Heart left ventricle (tissue), 16 donors: ENCODE measurements at regions not wholly inside any gene's neighbourhood (a gene's known extent, or its start where the extent isn't known, plus 50 kb on each side); places are given as distances from the start of the nearest gene placed in this dataset.

ENCODE experiments used
- ATAC-seq, 4 donors: fragments of 200-7000 bp; cut with Tn5 transposase; one replicate each; pipeline ENCODE4 v1.9.1; 2020 to 2022; ENCODE audit warnings: moderate library complexity in 4 of 4, mild to moderate bottlenecking in 3 of 4, moderate number of reproducible peaks in 1 of 4
- DNase-seq, 5 donors: peaks; one replicate each; pipeline ENCODE4 v3.0.0-alpha.2; 2020
- H3K27ac ChIP-seq, 12 donors: fragments of 200-600 bp; sonication (generic) in 4 of 12; one replicate each; pipeline versions ENCODE4 v1.5.0 to v1.8.0; 2016 to 2022; ENCODE audit warnings: mild to moderate bottlenecking in 2 of 12
- H3K27me3 ChIP-seq, 9 donors: fragments of 200-600 bp; sonication (generic) in 2 of 9; one replicate each; pipeline versions ENCODE4 v1.5.1 to v1.8.0; 2016 to 2022; ENCODE audit warnings: mild to moderate bottlenecking in 3 of 9
- H3K36me3 ChIP-seq, 9 donors: fragments of 200-600 bp; sonication (generic) in 2 of 9; one replicate each; pipeline versions ENCODE4 v1.5.0 to v1.8.0; 2018 to 2022; ENCODE audit warnings: mild to moderate bottlenecking in 2 of 9
- H3K4me1 ChIP-seq, 12 donors: fragments of 200-600 bp; sonication (generic) in 4 of 12; one replicate each; pipeline versions ENCODE4 v1.5.0 to v1.8.0; 2016 to 2022; ENCODE audit warnings: mild to moderate bottlenecking in 3 of 12
- H3K4me3 ChIP-seq, 12 donors: fragments of 200-600 bp; sonication (generic) in 4 of 12; one replicate each; pipeline versions ENCODE4 v1.5.0 to v1.8.0; 2017 to 2022; ENCODE audit warnings: mild to moderate bottlenecking in 9 of 12, moderate library complexity in 4 of 12
- H3K9me3 ChIP-seq, 12 donors: fragments of 200-600 bp; sonication (generic) in 4 of 12; one replicate each; pipeline versions ENCODE4 v1.5.0 to v1.8.0; 2016 to 2022; ENCODE audit warnings: mild to moderate bottlenecking in 1 of 12
- CTCF ChIP-seq, 12 donors: fragments of 200-600 bp; sonication (generic) in 4 of 12; IDR thresholded peaks; one replicate each; pipeline versions ENCODE4 v1.5.0 to v1.8.0; 2018 to 2022; ENCODE audit warnings: antibody characterized with exemption in 12 of 12, mild to moderate bottlenecking in 5 of 12
- POLR2A ChIP-seq, 2 donors: fragments of 450-650 bp; IDR thresholded peaks; one replicate each; pipeline ENCODE4 v1.6.1; 2017; ENCODE audit warnings: antibody characterized with exemption in 2 of 2, mild to moderate bottlenecking in 2 of 2, moderate library complexity in 2 of 2
- WGBS, 4 donors: extraction: QIAGEN DNeasy Blood & Tissue Kit in 2 of 4; methylation state at CpG; one replicate each; pipeline versions ENCODE4 v1.1.5 to v1.1.7; 2013 to 2018; 5-methylcytosine and 5-hydroxymethylcytosine counted together
- intact Hi-C, 10 donors: fragments of 100-400 bp; cut with DNase I; formaldehyde crosslinking; loops; one replicate each; pipeline versions ENCODE4 v1.11.1 to v1.14.2; 2022
- donor health status: ischemic (EF 13 %, LVEDD 7.1; RV severe dilation, severe dysfunction).
- donor health status: healthy with polysubstance abuse.
- donor health status: DM: no; HTN: yes; CAD: no.
- donor health status: DM: no; HTN: no; CAD: no.
- donor health status: ischemic (EF 25% LVEDD 6.9; RV normal size, moderate dysfunction).
- donor health status: ischemic (EF 25% LVEDD 5.7; RV mildly dilated, moderate dysfunction).
- donor health status: healthy.
- donor health status: DM: yes; HTN: yes; CAD: no.
- donor health status: ischemic (EF 35%, LVEDD 5.7; RV mildly dilated, moderate dysfunction).
- donor health status: nonischemic (EF 11% LVEDD 7.7; RV severe dilation, severe dysfunction).
- donor health status: DM: yes; HTN: yes; CAD: no.
- donor health status: PGD.
- donor health status: ischemic (EF 29% LVEDD 5.4; RV normal size, mild dysfunction).
- donor health status: nonischemic (EF 23%, LVEDD 6.1; RV moderate dilation, normal function).

GRCh38 chr3:113150250-113150649, 61.1 kb upstream of the BOC start:
- no peak for TF ChIP-seq CTCF (IDR thresholded peaks at IDR 0.05)
- TF ChIP-seq POLR2A (IDR thresholded peaks at IDR 0.05): no peak
- 79 to 85% (median 82%) methylated on average over 4 to 5 of the region's 5 CpGs for WGBS, 4 donors
- intact Hi-C loops: loop anchor here in 1 of 10 donors (5.0 kb wide), 1 partner anchor 127 kb away; no protein-coding TSS in a partner anchor
- ATAC-seq (peak in 1 of 4 donors; percentile 38), DNase-seq (no peak)
- Histone ChIP-seq H3K9me3 (no peaks in the 10 kb centered on the region), H3K27me3 (no peaks in the 10 kb centered on the region), H3K4me1 (peaks cover 0 to 53% (median 7%) of the 10 kb centered on the region in 12 donors), H3K36me3 (no peaks in the 10 kb centered on the region), H3K4me3 (no peak overlapping the region), H3K27ac (peak overlapping the region in 5 of 12 donors; percentile 1 to 81 (median 69))

GRCh38 chr3:113151461-113152031, 59.8 kb upstream of the BOC start:
- DNase-seq (no peak), ATAC-seq (peak in 3 of 4 donors; percentile 39 to 70 (median 59))
- WGBS, 4 donors: 45 to 59% (median 55%) methylated on average over 6 of the region's 6 CpGs
- no peaks in the 10 kb centered on the region for H3K9me3 ChIP-seq
- H3K36me3 ChIP-seq: no peaks in the 10 kb centered on the region
- TF ChIP-seq POLR2A (IDR thresholded peaks at IDR 0.05) (no peak), CTCF (IDR thresholded peaks at IDR 0.05) (no peak)
- intact Hi-C loops: loop anchor here in 1 of 10 donors (5.0 kb wide), 1 partner anchor 126 kb away; no protein-coding TSS in a partner anchor
- H3K4me1 ChIP-seq: peaks cover 0 to 46% (median 7%) of the 10 kb centered on the region in 12 donors
- no peak overlapping the region for H3K4me3 ChIP-seq
- H3K27ac ChIP-seq: peak overlapping the region in 10 of 12 donors; percentile 2 to 81 (median 56)
- H3K27me3 ChIP-seq: no peaks in the 10 kb centered on the region

GRCh38 chr3:113152849-113153248, 58.5 kb upstream of the BOC start:
- H3K27ac ChIP-seq: peak overlapping the region in 2 of 12 donors; percentile 76 to 81
- H3K27me3 ChIP-seq: no peaks in the 10 kb centered on the region
- intact Hi-C loops: loop anchor here in 1 of 10 donors (5.0 kb wide), 1 partner anchor 124 kb away; no protein-coding TSS in a partner anchor
- ATAC-seq: no peak
- no peaks in the 10 kb centered on the region for H3K9me3 ChIP-seq
- TF ChIP-seq CTCF (IDR thresholded peaks at IDR 0.05) (no peak), POLR2A (IDR thresholded peaks at IDR 0.05) (no peak)
- DNase-seq: no peak
- WGBS, 4 donors: 44 to 59% (median 46%) methylated on average over 1 of the region's 1 CpG
- H3K4me3 ChIP-seq: no peak overlapping the region
- no peaks in the 10 kb centered on the region for H3K36me3 ChIP-seq
- peaks cover 0 to 45% (median 7%) of the 10 kb centered on the region in 12 donors for H3K4me1 ChIP-seq

GRCh38 chr3:113153499-113154107, 57.8 kb upstream of the BOC start:
- TF ChIP-seq CTCF (IDR thresholded peaks at IDR 0.05): no peak
- no peak for TF ChIP-seq POLR2A (IDR thresholded peaks at IDR 0.05)
- WGBS, 4 donors: 80 to 88% (median 84%) methylated on average over 3 of the region's 3 CpGs
- ATAC-seq: no peak
- Histone ChIP-seq H3K4me1 (peaks cover 0 to 41% (median 7%) of the 10 kb centered on the region in 12 donors), H3K4me3 (no peak overlapping the region), H3K9me3 (no peaks in the 10 kb centered on the region), H3K27me3 (no peaks in the 10 kb centered on the region), H3K36me3 (no peaks in the 10 kb centered on the region), H3K27ac (peak overlapping the region in 1 of 12 donors; percentile 81)
- DNase-seq: no peak
- intact Hi-C loops: loop anchor here in 1 of 10 donors (5.0 kb wide), 1 partner anchor 124 kb away; no protein-coding TSS in a partner anchor
